ENCODE measurements at regions not wholly inside any gene's neighbourhood (a gene's known extent, or its start where the extent isn't known, plus 50 kb on each side); places are given as distances from the start of the nearest gene placed in this dataset.

DNA sequence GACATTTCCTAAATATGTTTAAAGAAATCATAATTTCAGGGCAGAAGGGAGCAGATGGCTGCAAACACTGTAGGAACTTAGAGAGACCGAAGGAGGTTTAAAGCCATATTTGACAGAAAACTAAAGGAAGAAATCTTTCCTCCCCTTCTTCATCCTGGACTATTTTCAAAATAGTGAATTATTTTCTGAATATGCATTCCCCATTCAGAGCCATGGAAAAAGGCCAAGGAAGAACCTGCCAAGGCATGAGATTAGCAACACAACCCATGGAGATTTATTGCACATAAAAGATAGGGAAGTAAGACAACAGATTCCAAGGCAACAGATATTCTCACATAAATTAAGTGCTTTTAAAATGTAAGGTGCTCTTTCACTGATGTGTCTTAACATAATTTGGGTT, 233.3 kb upstream of the ADAMTS16 start:
- Histone ChIP-seq H3K27ac (ENCODE audit: insufficient read depth, low read depth, low read length) (no peak overlapping the region), H3K9me3 (replicated peaks; ENCODE audit: control insufficient read depth, insufficient read depth, low read length) (peaks cover 11% of the 10 kb centered on the region), H3K4me3 (replicated peaks in 1 of 3; ENCODE audit: insufficient read depth in 1 of 3, low read depth in 1 of 3, low read length in 3 of 3) (no peak overlapping the region), H3K4me1 (ENCODE audit: control insufficient read depth, extremely low read depth, insufficient read depth, low read length) (no peaks in the 10 kb centered on the region), H3K9ac (replicated peaks; ENCODE audit: extremely low read depth, insufficient read depth, low read length) (no peak overlapping the region), H3K9me1 (replicated peaks; ENCODE audit: control insufficient read depth, extremely low read depth, insufficient read depth, low read length) (no peaks in the 10 kb centered on the region), H3K27me3 (ENCODE audit: control insufficient read depth in 2 of 2, insufficient read depth in 2 of 2, low read length in 2 of 2) (no peaks in the 10 kb centered on the region), H2AFZ (ENCODE audit: low read depth, low read length) (no peak overlapping the region), H3K79me2 (ENCODE audit: control insufficient read depth, insufficient read depth, low read length) (no peaks in the 10 kb centered on the region), H4K20me1 (replicated peaks; ENCODE audit: control insufficient read depth, extremely low read depth, insufficient read depth, low read length) (no peaks in the 10 kb centered on the region), H3K4me2 (ENCODE audit: insufficient read depth, low read length) (no peak overlapping the region), H3K36me3 (ENCODE audit: control insufficient read depth in 2 of 2, extremely low read depth in 1 of 2, insufficient read depth in 2 of 2, low read length in 2 of 2) (no peaks in the 10 kb centered on the region)
- ChIA-PET POLR2A (no interaction called here), CTCF (no interaction called here)
- dilution Hi-C loops (cut with MboI; ENCODE audit: extremely low pct_ligation_motif_present, low sequenced_read_pairs) (no loop called here), intact Hi-C loops (cut with micrococcal nuclease) (no loop called here)
- no peak for TF ChIP-seq CTCF (IDR thresholded peaks at IDR 0.05; ENCODE audit: extremely low read depth in 1 of 2, insufficient read depth in 1 of 2, low read depth in 1 of 2, low read length in 2 of 2)
- no peak for TF ChIP-seq MAX (IDR thresholded peaks at IDR 0.05; ENCODE audit: insufficient read depth, insufficient read length)
- no peak for TF ChIP-seq EZH2 (IDR thresholded peaks at IDR 0.05; ENCODE audit: borderline replicate concordance, low read depth, low read length, severe bottlenecking)
- no peak for TF ChIP-seq POLR2AphosphoS5 (IDR thresholded peaks at IDR 0.05; ENCODE audit: insufficient read depth, low read depth, low read length)
- no peak for TF ChIP-seq MYC (IDR thresholded peaks at IDR 0.05; ENCODE audit: low read depth, low read length)
- no peak for TF ChIP-seq POLR2A (IDR thresholded peaks at IDR 0.05; ENCODE audit: low read depth, low read length)
- no peak for TF ChIP-seq JUN (IDR thresholded peaks at IDR 0.05; ENCODE audit: borderline replicate concordance, insufficient read depth, insufficient read length, low read depth)
- TF ChIP-seq FOS (IDR thresholded peaks at IDR 0.05; ENCODE audit: borderline replicate concordance, insufficient read depth, low read length), result no peak
- no TSS peak for BruUV-seq (replicated peaks)
- FAIRE-seq, result no peak
- DNase-seq (ENCODE audit: low read depth, low spot score), result no peak
